AG04449 (cell line): ENCODE measurements at regions not wholly inside any gene's neighbourhood (a gene's known extent, or its start where the extent isn't known, plus 50 kb on each side); places are given as distances from the start of the nearest gene placed in this dataset.

Experiments
- CTCF ChIA-PET: fragments of 350-600 bp; formaldehyde crosslinking; extraction: SDS; loops from one replicate; lab custom pipeline; 2021; ENCODE audit warnings: antibody characterized with exemption; lab: Yijun Ruan, JAX
- POLR2A ChIA-PET: fragments of 400-600, 350-600 bp; formaldehyde crosslinking; extraction: SDS; loops from one replicate; lab custom pipeline; 2020; ENCODE audit warnings: antibody characterized with exemption, inconsistent platforms; lab: Yijun Ruan, JAX
- DNase-seq: peaks from one replicate; pipeline ENCODE4 v3.0.0-alpha.2; 2010; ENCODE audit warnings: low read depth, low spot score
- H3K4me3 ChIP-seq: 2 replicates; pipeline ENCODE4 v1.5.1; 2011; ENCODE audit warnings: low read depth, mild to moderate bottlenecking, control low read depth, low read length
- CTCF ChIP-seq: IDR thresholded peaks from one replicate; pipeline ENCODE4 v1.5.1; 2011; ENCODE audit warnings: mild to moderate bottlenecking, moderate library complexity, low read length, control low read depth, inconsistent platforms; ENCODE audit not compliant: insufficient read depth; ENCODE audit errors: missing control alignments

- CTCF ChIA-PET, result no interaction called here
- no peak for TF ChIP-seq CTCF
- H3K4me3 ChIP-seq, result no peak overlapping the region
- no peak for DNase-seq
- POLR2A ChIA-PET, result no interaction called here
Measured at GRCh38 chr14:84533181-84533725, 996.7 kb upstream of the FLRT2 start.

GRCh38 chr14:84533791-84534190 lies 996.2 kb upstream of the FLRT2 start:
- no peak for TF ChIP-seq CTCF
- ChIA-PET CTCF (no interaction called here), POLR2A (no interaction called here)
- no peak overlapping the region for H3K4me3 ChIP-seq
- no peak for DNase-seq

- no peak for DNase-seq
- POLR2A ChIA-PET, result no interaction called here
- TF ChIP-seq CTCF, result no peak
- no peak overlapping the region for H3K4me3 ChIP-seq
- CTCF ChIA-PET, result no interaction called here
Measured at GRCh38 chr14:84535484-84535883, 994.5 kb upstream of the FLRT2 start.

DNA sequence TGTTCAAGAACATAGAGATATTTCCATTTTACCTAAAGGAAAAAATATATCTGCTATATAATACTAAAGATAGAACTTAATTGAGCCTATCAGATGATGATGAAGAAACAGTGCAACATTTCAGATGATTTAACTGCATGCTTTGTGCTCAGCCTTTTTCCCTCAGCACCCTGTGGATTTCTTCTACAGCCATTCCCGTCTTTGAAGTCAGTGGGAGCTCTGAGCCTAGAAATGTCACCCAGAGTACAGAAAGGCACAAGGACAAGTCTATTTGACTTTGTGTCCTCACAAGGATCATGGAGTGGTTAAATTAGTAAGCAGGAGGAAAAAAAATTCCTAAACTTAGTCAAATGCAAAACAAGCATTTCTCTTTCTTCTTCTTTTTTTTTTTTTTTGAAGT lies 994.0 kb upstream of the FLRT2 start:
- ChIA-PET CTCF (no interaction called here), POLR2A (no interaction called here)
- DNase-seq, result no peak
- TF ChIP-seq CTCF, result no peak
- no peak overlapping the region for H3K4me3 ChIP-seq

DNA sequence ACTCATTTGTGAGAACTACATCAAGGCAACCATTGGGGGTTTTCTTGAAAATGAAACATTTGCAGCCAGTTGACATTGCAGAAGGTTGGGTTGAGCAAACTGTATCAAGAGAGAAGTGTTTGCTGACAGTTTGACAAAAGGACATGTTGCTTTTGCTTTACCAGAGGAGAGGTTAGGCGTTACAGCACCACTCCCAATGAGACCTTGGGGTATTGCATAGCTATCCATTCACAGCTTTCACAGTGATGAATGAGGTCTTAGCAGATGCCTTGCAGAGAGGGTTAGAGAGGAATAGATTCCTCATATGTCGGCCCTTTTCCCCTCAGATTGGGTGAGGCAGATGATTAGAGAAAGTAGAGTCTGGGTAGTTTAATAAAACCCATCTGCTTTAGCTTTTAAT lies 988.9 kb upstream of the FLRT2 start:
- no peak for TF ChIP-seq CTCF
- H3K4me3 ChIP-seq, result no peak overlapping the region
- CTCF ChIA-PET, result no interaction called here
- no peak for DNase-seq
- POLR2A ChIA-PET, result no interaction called here

- no peak for DNase-seq
- ChIA-PET CTCF (no interaction called here), POLR2A (no interaction called here)
- H3K4me3 ChIP-seq, result no peak overlapping the region
- TF ChIP-seq CTCF, result no peak
Measured at GRCh38 chr14:84543859-84544258, 986.1 kb upstream of the FLRT2 start.
